ENCODE measurements at regions not wholly inside any gene's neighbourhood (a gene's known extent, or its start where the extent isn't known, plus 50 kb on each side); places are given as distances from the start of the nearest gene placed in this dataset.

DNA sequence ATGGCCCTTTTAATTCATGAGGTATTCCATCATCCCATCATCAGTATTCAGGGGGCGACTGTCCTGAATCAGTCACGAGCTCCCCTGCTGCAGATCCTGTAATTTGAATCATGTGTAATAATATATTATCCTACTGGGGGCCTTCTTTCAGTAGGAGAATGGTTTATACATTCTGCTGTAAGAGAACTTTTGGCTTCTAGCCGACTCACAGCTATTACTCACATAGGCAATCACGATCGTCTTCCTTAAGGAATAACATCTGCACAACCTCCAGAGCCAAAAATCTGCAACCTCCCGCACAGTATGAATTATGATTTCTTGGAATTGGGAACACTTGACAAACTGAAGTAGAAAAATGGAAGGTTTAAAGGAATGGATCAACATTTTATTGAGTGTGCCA lies 343.0 kb downstream of the USP25 start:
- no peaks in the 10 kb centered on the region for H3K36me3 ChIP-seq
- H3K9me3 ChIP-seq = no peaks in the 10 kb centered on the region
- intact Hi-C loops (cut with DNase I) = loop anchor here in 3 of 10 donors (10.0 kb wide), 3 partner anchors 972 to 1192 kb away; no protein-coding TSS in a partner anchor
- H3K27ac ChIP-seq = no peak overlapping the region
- no peak overlapping the region for H3K4me3 ChIP-seq
- no peaks in the 10 kb centered on the region for H3K27me3 ChIP-seq
- no peaks in the 10 kb centered on the region for H3K4me1 ChIP-seq
- no peak for ATAC-seq
- no peak for DNase-seq
- 55 to 70% (median 61%) methylated on average over 6 of the region's 6 CpGs for WGBS, 4 donors
- no peak for TF ChIP-seq POLR2A (IDR thresholded peaks at IDR 0.05)
- TF ChIP-seq, protein P1, sequence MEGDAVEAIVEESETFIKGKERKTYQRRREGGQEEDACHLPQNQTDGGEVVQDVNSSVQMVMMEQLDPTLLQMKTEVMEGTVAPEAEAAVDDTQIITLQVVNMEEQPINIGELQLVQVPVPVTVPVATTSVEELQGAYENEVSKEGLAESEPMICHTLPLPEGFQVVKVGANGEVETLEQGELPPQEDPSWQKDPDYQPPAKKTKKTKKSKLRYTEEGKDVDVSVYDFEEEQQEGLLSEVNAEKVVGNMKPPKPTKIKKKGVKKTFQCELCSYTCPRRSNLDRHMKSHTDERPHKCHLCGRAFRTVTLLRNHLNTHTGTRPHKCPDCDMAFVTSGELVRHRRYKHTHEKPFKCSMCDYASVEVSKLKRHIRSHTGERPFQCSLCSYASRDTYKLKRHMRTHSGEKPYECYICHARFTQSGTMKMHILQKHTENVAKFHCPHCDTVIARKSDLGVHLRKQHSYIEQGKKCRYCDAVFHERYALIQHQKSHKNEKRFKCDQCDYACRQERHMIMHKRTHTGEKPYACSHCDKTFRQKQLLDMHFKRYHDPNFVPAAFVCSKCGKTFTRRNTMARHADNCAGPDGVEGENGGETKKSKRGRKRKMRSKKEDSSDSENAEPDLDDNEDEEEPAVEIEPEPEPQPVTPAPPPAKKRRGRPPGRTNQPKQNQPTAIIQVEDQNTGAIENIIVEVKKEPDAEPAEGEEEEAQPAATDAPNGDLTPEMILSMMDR (IDR thresholded peaks at IDR 0.05) = no peak

DNA sequence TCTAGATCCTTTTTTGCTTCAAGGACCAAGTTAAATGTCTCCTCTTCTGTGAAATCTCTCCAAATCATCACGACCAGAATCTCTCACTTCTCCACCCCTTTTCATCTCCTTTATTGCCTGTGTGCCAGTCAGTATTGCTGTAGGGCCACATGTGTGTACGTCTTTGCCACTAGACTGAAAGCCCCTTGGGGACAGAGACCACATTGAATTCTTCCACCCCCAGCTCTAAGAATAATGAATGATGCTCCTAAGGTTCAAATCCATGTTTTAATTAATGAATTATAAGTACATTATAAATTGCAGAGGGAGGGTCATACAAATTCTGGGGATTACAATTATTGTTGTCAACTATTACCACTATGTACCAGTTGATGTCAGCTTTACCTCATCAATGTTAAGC lies 343.8 kb downstream of the USP25 start:
- Histone ChIP-seq H3K4me1 (no peaks in the 10 kb centered on the region), H3K36me3 (no peaks in the 10 kb centered on the region), H3K27ac (no peak overlapping the region), H3K4me3 (no peak overlapping the region), H3K9me3 (no peaks in the 10 kb centered on the region), H3K27me3 (no peaks in the 10 kb centered on the region)
- intact Hi-C loops (cut with DNase I) = loop anchor here in 3 of 10 donors (10.0 kb wide), 3 partner anchors 971 to 1191 kb away; no protein-coding TSS in a partner anchor
- no peak for ATAC-seq
- TF ChIP-seq, protein P1 (IDR thresholded peaks at IDR 0.05) = no peak
- no peak for TF ChIP-seq POLR2A (IDR thresholded peaks at IDR 0.05)
- WGBS, 4 donors = 60 to 72% (median 65%) methylated on average over 2 of the region's 2 CpGs
- no peak for DNase-seq

DNA sequence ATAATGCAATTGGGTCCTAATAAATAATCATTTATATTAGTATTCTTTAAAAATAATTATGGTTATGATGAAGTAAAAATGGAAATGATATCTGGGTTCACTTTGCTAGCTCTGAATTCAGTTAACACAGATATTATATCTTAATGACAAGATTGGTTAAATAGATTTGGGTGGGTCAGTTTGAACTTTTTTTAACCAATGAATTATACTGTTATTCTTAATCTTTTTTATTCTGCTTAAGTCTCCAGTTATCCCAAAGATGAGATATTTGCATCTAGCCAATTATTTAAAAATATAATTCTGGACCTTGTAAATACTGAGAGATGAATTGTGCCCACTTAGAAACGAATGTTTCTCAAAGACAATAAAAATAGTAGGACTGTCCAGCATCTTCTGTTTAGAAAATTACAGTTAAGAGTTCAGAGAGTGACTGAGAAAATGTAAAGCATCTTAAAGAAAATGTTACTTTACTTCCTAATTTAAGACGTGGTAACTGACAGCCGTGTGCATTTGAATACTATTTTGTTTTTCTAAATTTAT lies 345.2 kb downstream of the USP25 start:
- Histone ChIP-seq H3K4me3 (no peak overlapping the region), H3K9me3 (no peaks in the 10 kb centered on the region), H3K27me3 (no peaks in the 10 kb centered on the region), H3K27ac (no peak overlapping the region), H3K36me3 (no peaks in the 10 kb centered on the region), H3K4me1 (no peaks in the 10 kb centered on the region)
- intact Hi-C loops (cut with DNase I) = loop anchor here in 3 of 10 donors (10.0 kb wide), 3 partner anchors 970 to 1190 kb away; no protein-coding TSS in a partner anchor
- ATAC-seq (no peak), DNase-seq (no peak)
- no peak for TF ChIP-seq POLR2A (IDR thresholded peaks at IDR 0.05)
- WGBS, 4 donors = 85 to 88% (median 85%) methylated on average over 3 of the region's 3 CpGs

DNA sequence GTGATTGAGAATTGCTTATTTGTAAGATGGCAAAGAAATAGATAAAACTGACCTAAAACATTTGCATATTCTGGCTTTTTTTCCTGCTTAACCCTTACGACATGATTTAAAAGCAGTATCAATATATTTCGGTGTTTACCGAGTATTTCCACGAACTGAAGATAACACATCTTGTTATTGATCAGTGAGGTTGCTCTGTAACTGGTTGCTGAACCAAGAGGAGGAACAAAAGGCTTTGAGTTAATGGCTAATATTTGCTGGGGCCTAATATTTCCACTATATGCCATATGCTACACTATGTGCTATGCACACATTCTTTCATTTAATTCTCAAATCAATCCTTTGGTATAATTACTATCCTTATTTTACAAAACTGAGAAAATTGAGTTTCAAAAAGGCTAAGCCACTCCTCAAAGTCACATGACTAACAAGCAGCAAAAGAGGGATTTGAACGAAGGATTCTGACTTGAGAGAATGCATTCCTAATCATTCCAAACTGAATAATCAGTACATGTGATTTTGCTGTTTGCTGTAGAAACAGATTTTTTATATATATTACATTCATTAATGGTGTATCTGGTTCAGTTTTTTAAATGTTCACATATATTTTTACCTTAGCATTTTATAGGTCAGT lies 346.0 kb downstream of the USP25 start:
- Histone ChIP-seq H3K27ac (no peak overlapping the region), H3K9me3 (no peaks in the 10 kb centered on the region), H3K27me3 (no peaks in the 10 kb centered on the region), H3K4me3 (no peak overlapping the region), H3K36me3 (no peaks in the 10 kb centered on the region), H3K4me1 (no peaks in the 10 kb centered on the region)
- 92 to 94% (median 93%) methylated on average over 5 of the region's 5 CpGs for WGBS, 4 donors
- no peak for DNase-seq
- intact Hi-C loops (cut with DNase I) = loop anchor here in 3 of 10 donors (10.0 kb wide), 3 partner anchors 969 to 1189 kb away; no protein-coding TSS in a partner anchor
- ATAC-seq = no peak
- TF ChIP-seq POLR2A (IDR thresholded peaks at IDR 0.05) = no peak
- TF ChIP-seq, protein P1 (IDR thresholded peaks at IDR 0.05) = no peak

Measured in heart left ventricle (tissue), 16 donors.